Superior temporal gyrus (tissue), 1 donor: ENCODE measurements at regions not wholly inside any gene's neighbourhood (a gene's known extent, or its start where the extent isn't known, plus 50 kb on each side); places are given as distances from the start of the nearest gene placed in this dataset.

Source experiments
- DNase-seq: peaks from one replicate; pipeline ENCODE4 v3.0.0-alpha.2; 2016; ENCODE audit errors: extremely low spot score

- DNase-seq = no peak
Measured at GRCh38 chr1:39134768-39135333, 69.6 kb upstream of the MACF1 start.

- no peak for DNase-seq
Measured at GRCh38 chr1:39136638-39137037, 67.9 kb upstream of the MACF1 start.

DNA sequence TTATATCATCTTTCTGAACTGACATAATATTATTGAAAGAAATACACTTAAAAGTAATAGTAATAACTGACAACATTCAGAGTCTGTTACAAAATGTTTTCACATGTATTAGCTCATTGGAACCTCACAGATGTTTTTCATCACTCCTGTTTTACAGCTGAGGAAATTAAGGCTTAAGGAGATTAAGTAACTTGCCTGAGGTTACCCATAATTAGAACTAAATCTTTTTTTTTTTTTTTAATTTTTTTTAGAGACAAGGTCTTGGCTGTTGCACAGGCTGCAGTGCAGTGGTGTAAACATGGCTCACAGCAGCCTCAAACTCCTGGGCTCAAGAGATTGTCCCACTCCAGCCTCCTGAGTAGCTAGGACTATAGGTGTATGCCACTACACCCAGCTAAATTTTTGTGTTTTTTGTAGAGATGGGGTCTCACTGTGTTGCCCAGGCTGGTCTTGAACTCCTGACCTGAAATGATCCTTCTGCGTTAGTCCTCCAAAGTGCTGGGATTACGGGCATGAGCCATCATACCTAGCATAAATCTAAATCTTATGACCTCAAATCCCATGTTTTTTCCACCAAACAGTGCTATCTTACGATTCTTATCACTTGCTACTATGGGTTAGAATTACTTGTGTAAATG lies 64.7 kb upstream of the MACF1 start:
- DNase-seq = no peak

GRCh38 chr1:39141925-39142324 lies 62.6 kb upstream of the MACF1 start:
- DNase-seq = no peak

DNA sequence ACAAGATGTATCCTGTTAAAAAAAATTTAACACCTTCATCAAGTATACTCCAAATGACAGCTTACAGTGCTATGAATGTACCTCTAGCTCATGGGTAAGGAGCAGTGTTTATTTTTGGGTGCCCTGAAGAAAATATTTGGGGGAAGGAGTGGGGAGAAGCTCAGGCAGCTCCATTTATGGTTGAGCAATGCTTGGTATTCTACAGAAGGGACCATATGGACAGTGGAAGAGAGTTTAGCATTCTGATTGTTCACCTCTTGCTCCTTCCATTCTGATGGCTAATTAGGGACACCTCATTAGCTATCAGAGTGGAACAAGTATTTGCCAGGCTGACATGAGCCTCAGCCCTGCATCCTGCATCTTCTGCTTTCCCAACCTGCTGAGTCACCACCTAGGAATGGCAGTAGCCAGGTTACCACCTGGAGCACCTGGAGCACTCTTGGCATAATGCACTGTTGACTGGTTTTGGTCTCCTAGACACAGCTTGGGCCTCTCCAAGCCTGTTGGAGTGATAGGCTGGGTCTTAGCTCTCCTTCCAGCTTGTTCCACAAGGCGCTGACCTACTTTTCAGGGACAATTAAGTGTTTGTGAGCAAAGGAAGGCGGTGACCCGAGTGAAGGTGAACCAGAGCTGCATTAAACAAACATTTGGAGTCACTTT lies 62.0 kb upstream of the MACF1 start:
- no peak for DNase-seq

DNA sequence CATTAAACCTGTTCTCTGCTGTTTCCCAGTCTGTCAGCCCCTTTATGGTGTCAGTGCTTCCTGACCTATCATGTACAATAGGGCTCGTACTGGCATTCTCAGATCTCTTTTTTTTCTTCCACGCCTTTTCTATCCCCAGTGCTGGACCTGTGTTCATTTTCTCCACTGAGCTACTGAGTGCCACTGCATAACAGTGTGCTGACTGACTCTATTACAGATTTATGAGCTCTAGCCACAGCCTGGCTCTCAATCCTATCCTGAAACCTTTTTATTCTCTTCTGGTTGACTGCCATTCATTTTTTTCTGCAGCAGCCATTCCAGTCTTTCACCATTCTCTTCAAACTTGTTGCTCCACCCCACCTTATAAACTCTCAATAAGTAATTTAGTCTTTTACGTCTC lies 59.6 kb upstream of the MACF1 start:
- DNase-seq = no peak

DNA sequence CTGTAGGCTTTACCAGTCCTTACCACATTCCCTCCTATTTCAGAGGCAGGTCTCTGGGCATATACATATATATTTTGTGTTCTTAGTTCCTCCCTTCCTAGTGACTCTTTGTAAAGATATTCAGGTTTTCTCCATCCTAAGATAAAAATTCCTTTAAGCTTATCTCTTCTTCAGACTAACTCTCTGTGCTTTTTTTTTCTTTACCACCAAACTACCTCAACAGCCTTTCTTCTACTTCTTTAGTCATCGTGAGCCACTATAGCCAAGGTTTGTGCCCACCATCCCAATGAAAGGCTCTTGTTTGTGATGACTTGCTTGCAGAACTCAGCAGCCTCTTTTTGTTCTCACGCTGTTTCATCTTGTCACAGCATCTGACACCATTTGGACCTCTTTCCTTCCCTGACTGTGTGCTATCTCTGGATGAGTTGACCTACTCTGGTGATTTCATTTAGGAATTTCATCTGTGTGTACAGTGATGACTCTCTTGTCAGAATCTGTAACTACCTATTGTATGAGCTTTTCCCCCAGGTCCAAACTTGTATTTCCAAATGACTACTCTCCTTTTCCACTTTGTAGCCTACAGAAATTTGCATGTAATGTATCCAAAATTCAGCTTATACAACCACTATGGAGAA lies 59.0 kb upstream of the MACF1 start:
- no peak for DNase-seq

- no peak for DNase-seq
Measured at GRCh38 chr1:39146681-39147080, 57.8 kb upstream of the MACF1 start.

DNA sequence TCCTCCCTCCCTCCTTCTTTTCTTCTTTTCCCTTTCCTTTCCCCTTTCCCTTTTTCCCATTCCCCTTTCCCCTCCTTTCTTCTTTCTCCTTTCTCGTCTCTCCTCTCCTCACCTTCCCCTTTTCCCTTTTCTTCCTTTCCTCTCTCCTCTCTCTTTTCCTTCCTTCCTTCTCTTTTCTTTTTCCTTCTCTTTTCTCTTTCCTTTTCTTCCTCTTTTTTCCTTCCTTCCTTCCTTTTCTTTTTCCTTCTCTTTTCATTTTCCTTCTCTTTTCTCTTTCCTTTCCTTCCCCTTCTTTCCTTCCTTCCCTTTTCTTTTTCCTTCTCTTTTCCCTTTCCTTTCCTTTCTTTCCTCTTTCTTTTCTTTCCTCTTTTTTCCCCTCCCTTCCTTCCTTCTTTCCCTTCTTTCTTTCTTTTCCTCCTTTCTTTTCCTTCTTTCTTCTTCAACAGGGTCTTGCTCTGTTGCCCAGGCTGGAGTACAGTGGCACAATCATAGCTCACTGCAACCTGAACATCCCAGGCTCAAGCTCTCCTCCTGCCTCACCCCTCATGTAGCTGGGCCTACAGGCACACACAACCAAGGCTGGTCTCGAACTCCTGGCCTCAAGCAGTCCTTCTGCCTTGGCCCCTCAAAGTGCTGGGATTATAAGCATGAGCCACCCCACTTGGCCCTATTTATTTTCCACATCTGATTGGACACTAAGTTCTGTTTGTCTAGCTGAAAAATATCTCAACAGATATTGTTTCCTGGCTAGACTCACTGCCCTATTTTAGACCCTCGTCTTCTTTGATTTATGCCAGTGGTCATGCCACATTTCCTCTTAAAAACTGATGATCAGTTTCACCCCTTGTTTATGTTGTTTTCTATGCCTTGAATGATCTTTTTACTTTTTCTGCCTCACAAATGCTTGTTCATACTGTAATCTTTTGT lies 57.1 kb upstream of the MACF1 start:
- no peak for DNase-seq

DNA sequence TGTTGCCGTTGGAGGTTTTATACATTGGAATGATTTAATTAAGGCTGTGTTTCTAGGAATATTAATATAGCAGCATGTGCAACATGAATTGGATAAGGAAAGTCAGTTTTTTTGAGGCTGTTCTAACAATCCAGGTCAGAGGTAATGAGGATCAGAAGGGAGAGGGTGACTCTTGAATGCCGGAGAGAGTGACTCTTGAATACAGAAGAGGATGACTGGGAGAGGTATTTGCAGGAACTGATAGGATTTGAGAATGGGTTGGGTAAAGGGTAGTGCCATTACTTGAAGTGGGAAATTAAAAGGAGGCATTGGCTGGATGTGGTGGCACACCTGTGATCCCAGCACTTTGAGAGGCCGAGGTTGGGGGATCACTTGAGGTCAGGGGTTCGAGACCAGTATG lies 55.6 kb upstream of the MACF1 start:
- no peak for DNase-seq

DNA sequence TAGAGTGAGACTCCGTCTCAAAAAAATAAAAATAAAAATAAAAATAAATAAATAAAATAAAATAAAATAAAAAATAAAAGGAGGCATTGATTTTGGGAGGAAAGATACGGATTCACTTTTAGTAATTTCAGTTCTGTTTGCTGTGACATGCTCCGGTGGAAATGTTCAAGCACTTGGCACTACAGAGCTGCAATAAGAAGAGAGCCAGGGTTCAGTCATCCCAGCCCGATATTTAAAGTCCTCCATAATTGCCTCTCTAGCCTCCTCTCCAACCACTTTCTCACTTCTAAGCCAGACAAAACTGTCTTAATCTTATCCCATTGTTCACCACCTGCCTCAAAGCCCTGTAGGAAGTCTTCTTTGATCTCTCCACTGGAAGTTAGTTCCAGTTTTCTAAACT lies 55.0 kb upstream of the MACF1 start:
- DNase-seq = no peak

GRCh38 chr1:39150779-39151178 lies 53.7 kb upstream of the MACF1 start:
- DNase-seq = no peak

- no peak for DNase-seq
Measured at GRCh38 chr1:39151267-39151666, 53.2 kb upstream of the MACF1 start.

DNA sequence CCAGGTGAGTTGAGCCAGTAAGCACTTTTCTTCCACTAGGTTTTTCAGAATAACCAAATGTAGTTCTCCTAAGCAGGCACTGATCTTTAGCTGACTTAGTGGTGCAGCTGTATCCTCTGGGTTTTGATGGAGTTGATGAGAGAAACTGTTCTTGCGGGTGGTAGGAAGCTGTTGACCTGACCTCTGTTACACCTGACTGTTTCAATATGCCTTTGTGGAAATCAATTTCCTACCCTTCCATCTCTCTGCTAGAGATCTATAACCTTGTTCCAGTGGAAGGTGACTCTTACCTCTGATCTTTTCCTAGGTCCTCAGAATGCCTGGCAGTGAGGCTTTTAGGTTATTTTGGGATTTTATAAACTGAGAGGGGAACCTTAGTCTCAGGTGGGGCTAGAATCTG lies 51.6 kb upstream of the MACF1 start:
- DNase-seq = no peak

DNA sequence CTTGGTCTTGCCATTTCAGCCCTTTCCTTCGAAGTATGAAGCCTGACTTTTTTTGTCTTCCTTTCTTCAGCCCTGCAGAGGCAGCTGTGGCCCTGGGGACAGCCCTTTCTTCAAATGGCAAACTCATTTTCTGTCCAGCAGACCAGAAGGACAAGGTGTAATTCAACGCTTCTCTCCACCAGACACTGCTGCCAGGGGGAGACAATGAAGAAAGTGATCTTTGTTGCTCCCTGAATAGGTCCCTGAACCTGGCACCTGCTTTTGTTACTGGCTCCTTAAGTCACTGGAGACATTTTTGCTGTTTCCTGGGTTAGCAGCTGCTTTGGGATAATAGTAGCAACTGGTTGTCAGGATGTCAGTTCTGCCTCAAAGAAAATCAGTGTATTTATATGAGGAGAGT lies 50.8 kb upstream of the MACF1 start:
- no peak for DNase-seq

DNA sequence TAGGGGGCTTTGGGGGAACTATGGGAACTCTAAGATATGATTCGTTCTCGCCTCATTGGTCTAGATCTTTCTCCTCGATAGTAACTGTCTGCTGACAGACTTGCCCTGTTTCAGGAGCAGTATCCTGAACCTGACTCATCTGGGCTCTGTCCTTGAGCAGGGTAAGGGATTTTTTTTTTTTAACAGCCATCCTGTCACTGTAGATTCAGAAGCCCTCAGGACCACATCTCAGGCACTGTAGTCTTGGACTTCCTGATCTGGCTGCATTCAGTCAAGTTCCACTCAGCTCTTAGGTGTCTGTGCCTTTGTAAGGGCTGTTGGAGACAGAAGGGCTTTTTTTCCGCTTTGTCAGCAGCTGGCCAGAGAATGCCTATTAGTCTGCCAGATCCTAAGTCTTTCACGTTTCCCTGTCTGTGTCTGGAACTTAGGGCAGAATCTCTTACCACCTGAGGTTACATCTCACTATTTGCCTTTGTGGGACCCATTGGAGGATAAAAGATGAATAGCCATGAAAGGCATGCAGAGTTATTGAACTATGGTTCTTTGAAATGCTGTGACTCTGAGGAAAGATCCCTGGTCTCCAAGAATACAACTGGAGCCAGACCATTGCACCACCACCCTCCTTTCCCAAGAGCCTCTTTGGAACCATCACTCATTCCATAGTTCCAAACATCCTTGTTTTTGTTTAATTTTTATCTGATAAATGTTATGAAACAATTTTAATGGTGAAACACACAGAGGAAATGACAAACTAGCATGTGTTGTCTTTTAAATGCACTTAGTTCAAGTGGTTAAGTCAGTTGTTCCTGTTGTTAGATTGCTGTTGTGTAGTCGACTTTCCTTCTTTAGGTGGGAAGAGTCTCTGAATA lies 49.7 kb upstream of the MACF1 start:
- DNase-seq = no peak
